ENCODE measurements at regions not wholly inside any gene's neighbourhood (a gene's known extent, or its start where the extent isn't known, plus 50 kb on each side); places are given as distances from the start of the nearest gene placed in this dataset.

GRCh38 chr6:85971238-85971637, 328.6 kb upstream of the SYNCRIP start:
- TF ChIP-seq ZNF274 (IDR thresholded peaks at IDR 0.05; ENCODE audit: low read depth, low read length) = no peak
- TF ChIP-seq SUZ12 (IDR thresholded peaks at IDR 0.05; ENCODE audit: extremely low read depth, insufficient read depth, insufficient read length) = no peak

Data from NT2/D1 (cell line).